T47D (cell line): ENCODE measurements at regions not wholly inside any gene's neighbourhood (a gene's known extent, or its start where the extent isn't known, plus 50 kb on each side); places are given as distances from the start of the nearest gene placed in this dataset.
A peak's percentile ranks its signal among the peaks of the same experiment; 100 is the strongest.

Source experiments
- DNase-seq, 2 experiments: peaks; one replicate each; pipeline versions ENCODE4 v3.0.0 to v3.0.0-alpha.2; 2011 to 2012; ENCODE audit warnings: low read depth in 1 of 2, low spot score in 1 of 2
- JUND ChIP-seq: IDR thresholded peaks from 2 replicates; pipeline ENCODE4 v1.6.1; 2012; ENCODE audit warnings: low read depth
- in situ Hi-C: cut with HindIII; loops from 2 replicates; pipeline ENCODE4 v1.10.0; 2016; ENCODE audit warnings: low sequenced_read_pairs, low pct_unique_long_range_greater_than_20kb

DNA sequence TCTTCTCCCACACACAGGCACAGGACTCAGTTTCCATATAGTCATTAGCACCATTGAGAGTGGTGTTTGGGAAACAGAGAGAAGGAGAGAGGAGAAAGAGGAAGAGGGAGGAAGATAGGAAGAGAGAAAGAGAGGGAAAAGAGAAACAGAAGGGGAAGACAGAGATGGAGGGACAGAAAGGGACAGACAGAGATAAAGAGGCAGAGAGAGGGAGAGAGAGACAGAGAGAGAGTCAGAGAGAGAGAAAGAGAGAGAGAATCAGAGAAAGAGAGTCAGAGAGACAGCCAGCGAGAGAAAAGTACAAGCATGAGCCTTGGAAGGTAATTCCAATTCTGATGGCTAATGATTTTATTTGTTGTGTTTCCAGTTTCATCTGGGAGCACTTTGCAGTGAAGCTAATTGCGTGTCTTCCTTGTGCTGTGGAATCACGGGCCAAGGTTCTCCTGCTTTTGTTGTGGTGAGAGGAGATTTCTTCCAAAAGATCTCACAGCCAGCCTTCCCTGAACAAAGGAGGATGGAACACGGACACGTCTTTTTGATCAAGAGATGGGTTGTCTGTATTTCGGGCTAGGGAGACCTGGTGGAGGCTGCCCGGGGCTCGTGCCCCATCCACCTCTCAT lies 153.6 kb upstream of the TWIST2 start:
- in situ Hi-C loops = no loop called here
- no peak for TF ChIP-seq JUND
- DNase-seq = no peak

GRCh38 chr2:238694922-238695321 lies 153.0 kb upstream of the TWIST2 start:
- no peak for TF ChIP-seq JUND

DNA sequence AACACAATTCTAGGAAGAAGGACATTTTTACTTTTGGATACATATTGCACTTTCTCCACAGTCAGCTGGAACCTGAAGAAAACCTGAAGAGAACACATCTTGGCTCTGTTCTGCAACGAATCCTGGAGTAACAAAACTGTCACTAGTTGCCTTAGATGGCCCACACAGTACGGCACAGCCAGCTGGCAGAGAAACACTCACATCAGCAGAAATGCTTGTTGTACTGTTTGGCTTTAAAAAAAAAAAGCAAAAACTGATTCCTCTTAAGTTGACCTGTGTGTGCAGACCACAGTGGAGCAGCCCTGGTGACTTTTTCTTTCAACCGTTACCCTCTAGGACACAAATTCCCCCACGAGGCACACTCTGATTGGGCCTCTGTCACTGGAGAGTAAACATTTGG lies 152.3 kb upstream of the TWIST2 start:
- no peak for TF ChIP-seq JUND
- in situ Hi-C loops = no loop called here
- peak in 1 of 2 experiments; percentile 6 for DNase-seq

More at GRCh38 chr2:238694922-238695321, 153.0 kb upstream of the TWIST2 start:
- no peak for DNase-seq
- in situ Hi-C loops = no loop called here

DNA sequence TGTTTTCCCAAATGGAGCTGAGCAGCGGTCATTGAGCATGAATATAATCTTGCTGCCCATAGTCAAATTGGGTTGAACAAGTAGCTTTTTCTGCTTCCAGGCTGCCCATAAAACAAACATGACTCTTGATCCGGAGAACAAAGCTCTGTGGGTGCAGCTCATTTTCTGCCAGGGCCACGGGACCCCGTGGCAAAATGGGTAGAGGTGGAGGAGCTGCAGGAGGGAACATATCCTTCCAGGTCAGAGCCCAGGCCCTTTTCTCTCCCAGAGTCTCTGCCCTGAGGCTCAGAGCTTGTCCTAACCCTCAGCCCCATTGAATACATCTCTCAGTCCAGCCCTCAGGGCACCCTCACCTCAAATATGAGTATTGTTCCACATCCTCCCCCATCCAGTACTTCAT lies 151.6 kb upstream of the TWIST2 start:
- no peak for DNase-seq
- in situ Hi-C loops = no loop called here
- no peak for TF ChIP-seq JUND

DNA sequence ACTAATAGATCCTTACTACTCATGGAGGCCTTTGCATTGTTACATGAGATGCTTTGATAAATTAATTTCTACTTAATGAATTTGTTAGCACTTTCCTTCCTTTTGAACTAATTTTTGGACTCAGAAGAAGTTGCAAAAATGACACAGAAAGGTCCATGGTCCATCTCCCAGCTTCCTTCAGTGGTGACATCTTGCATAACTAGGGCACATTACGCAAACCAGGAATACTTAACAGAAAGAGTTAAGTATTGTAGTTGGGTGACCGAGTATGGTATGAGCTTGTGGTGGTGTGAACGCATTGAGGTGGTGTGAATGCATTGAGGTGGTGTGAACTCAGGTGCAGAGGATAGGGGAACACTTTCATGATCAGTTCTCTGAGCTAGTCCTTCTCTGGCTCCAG lies 151.1 kb upstream of the TWIST2 start:
- in situ Hi-C loops = no loop called here
- DNase-seq = no peak
- no peak for TF ChIP-seq JUND

GRCh38 chr2:238697193-238698071 lies 150.5 kb upstream of the TWIST2 start:
- no peak for TF ChIP-seq JUND
- no peak for DNase-seq
- in situ Hi-C loops = no loop called here

GRCh38 chr2:238698072-238698352 lies 149.9 kb upstream of the TWIST2 start:
- no peak for TF ChIP-seq JUND
- DNase-seq = no peak
- in situ Hi-C loops = no loop called here

DNA sequence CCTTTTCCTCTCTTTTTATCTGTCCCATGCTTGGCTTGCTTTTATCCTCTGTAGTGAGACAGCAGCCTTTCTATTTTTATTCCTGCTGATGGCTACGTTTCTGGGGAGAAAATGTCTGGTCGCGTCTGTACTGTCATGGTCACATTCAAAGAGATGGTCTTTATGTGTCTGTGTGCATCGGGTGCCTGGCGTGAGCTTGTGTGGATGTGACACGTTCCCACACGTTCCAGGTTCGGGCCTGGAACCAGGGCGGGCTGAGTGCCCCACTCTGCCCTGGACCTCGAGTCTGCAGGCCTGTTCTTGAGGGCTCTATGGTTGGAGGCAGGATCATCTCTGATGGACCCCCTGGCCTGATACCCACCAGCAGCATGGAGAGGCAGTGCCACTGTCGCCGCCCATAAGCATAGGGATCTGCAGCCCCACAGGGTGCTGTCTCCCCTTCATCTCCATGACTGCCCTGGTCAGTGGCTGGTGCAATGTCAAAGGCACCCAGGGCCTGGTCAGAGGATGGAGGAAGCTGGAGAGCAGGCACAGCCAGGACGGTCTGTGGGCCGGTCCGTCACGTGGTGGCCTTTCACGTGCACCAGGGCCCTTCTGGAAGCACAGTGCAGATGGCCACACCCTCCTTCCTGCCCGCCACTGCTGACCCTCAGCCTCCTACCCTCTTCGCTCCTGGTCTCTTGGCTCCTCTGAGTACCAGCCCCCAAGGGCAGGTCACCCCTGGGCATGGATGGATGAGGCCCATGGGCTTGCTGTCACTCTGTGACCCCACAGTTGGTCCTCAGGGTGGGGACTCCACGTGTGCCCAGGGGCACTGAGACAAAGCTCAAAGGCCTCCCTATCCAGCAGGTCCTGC lies 149.2 kb upstream of the TWIST2 start:
- in situ Hi-C loops = no loop called here
- no peak for DNase-seq
- TF ChIP-seq JUND = no peak

- in situ Hi-C loops = no loop called here
- DNase-seq = no peak
- TF ChIP-seq JUND = no peak
Measured at GRCh38 chr2:238699307-238700116, 148.4 kb upstream of the TWIST2 start.

GRCh38 chr2:238700117-238700457 lies 147.8 kb upstream of the TWIST2 start:
- in situ Hi-C loops = no loop called here
- DNase-seq = no peak
- TF ChIP-seq JUND = no peak

DNA sequence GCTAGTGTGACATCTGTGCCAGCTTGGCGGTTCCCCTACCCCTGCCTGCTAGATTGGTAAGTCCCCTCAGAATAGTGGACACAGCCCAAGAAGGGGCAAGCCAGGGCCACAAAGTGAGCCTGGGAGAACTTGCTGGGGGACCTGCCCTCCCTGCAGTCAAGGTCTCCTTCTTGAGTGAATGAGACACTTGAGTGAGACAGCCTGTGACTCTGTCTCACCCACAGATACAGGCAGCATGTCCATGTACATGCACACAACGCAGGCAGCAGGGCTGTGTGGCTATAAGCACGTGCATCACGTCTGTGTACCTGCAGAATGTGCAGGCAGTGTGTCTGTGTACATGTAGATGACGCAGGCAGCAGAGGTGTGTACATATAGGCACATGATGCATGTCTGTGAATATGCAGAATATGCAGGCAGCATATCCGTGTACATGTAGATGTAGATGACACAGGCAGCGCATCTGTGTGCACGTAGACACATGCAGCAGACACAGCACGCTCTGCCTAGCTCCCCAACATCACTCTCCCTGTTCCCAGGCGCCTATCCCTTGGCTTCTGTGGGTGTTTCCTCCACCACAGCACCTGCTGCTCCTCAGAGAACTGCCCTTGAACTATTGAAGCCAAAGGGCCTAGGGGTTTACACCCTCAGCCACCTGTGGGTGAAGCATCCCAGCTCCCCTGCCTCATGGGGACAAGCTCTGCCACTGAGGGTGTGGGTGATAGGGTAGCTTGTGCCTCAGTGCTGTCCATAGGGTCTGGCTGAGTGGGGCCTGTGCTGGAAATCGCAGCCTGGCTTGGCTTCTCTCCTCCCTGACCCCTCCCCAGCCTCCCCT lies 147.2 kb upstream of the TWIST2 start:
- in situ Hi-C loops = no loop called here
- DNase-seq = no peak
- no peak for TF ChIP-seq JUND
